GM20000 (cell line): ENCODE measurements at regions not wholly inside any gene's neighbourhood (a gene's known extent, or its start where the extent isn't known, plus 50 kb on each side); places are given as distances from the start of the nearest gene placed in this dataset.

Experiments used
- DNase-seq: peaks from one replicate; pipeline ENCODE4 v3.0.0; 2012; ENCODE audit warnings: low spot score
- TF ChIP-seq, protein P1 (sequence below): IDR thresholded peaks from 2 replicates; pipeline ENCODE4 v1.5.1; 2012; ENCODE audit warnings: mild to moderate bottlenecking, control low read depth; ENCODE audit errors: extremely low read depth, missing control alignments

DNA sequence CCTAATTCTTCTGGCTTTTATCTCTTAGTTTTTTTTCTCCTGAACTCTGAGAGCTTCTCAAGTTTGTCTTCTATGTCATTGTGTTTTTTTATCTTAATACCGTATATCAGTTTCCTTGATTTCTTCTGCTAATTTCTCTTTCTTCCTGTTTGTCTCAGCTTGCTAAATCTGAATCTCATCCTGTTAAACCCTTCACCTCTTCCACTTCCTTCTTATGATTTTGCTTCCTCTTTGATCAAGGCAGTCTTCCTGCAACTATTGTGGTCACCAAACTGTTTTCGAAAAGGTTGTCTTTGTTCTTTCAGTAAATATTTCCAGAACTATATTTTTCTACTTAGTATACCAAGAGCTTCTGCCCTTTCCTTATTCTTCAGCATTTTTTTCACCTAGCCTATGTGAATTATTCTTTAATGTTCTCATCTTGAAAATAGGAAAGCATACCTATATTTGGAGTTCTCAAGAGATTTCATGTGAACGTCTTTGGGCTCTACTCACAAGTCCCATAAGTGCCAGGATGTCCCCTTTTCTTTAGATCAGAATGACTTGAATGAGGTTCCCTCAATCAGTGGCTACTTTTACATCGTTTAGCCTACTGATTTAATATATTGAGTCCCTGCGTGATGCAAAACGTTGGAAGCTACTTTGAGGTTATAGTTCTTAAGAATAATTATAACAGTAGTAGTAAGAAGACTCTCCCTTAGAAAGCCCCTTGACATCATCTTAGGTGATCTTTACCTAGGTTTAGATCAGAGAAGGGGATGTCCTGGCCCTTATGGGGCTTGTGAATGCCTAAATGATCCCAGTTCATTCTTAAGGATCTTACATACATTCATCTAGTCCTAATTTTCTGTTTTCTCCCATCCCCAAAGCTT is 415.4 kb upstream of the AUTS2 start:
- no peak for DNase-seq
- TF ChIP-seq, protein P1, sequence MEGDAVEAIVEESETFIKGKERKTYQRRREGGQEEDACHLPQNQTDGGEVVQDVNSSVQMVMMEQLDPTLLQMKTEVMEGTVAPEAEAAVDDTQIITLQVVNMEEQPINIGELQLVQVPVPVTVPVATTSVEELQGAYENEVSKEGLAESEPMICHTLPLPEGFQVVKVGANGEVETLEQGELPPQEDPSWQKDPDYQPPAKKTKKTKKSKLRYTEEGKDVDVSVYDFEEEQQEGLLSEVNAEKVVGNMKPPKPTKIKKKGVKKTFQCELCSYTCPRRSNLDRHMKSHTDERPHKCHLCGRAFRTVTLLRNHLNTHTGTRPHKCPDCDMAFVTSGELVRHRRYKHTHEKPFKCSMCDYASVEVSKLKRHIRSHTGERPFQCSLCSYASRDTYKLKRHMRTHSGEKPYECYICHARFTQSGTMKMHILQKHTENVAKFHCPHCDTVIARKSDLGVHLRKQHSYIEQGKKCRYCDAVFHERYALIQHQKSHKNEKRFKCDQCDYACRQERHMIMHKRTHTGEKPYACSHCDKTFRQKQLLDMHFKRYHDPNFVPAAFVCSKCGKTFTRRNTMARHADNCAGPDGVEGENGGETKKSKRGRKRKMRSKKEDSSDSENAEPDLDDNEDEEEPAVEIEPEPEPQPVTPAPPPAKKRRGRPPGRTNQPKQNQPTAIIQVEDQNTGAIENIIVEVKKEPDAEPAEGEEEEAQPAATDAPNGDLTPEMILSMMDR, result no peak

DNA sequence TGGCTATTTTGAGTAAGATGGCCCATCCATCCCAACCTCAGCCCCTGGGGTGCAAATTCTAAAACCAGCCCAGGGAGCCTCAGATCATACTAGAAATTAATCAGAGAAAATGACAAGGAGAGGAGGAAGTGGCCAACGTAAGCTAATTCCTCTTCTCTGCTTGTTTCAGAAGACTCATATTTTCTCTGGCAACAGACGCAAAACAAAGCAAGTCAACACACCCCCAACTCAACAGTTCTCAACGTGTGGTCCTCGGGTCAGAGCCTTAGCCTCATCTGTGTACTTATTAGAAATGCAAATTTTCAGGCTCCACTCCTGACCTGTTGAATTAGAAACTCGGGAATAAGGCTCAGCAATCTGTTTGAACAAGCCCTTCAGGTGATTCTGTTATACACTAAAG is 413.9 kb upstream of the AUTS2 start:
- no peak for DNase-seq
- TF ChIP-seq, protein P1, result no peak

DNA sequence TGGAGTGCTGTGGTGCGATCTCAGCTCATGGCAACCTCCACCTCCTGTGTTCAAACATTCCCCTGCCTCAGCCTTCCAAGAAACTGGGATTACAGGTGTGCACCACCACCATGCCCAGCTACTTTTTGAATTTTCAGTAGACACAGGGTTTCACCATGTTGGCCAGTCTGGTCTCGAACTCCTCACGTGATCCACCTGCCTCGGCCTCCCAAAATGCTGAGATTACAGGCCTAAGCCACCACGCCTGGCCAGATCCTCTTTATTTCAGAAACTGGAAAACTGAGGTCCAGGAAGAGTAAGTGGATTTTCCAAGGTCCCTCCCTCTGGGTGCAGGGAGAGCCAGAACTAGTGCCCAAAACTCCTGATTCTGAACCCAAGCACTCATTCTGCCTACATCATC is 413.1 kb upstream of the AUTS2 start:
- TF ChIP-seq, protein P1, result no peak
- DNase-seq, result no peak

DNA sequence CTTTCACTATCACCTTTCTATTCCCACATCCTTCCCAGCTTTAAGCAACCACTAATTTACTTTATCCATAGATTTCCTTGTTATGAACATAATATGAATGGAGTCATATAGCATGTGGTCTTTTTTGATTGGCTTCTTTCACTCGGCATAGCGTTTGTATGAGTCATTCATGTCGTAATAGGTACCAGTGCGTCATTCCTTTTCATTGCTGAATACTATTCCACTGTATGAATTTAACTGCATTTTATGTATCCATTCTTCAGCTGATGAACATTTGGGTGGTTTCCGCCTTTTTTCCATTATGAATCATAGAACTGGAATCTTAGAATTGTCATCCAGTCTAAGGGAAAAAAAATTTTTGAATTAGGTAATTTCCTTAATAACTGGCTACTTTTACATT is 411.3 kb upstream of the AUTS2 start:
- TF ChIP-seq, protein P1, result no peak
- no peak for DNase-seq

DNA sequence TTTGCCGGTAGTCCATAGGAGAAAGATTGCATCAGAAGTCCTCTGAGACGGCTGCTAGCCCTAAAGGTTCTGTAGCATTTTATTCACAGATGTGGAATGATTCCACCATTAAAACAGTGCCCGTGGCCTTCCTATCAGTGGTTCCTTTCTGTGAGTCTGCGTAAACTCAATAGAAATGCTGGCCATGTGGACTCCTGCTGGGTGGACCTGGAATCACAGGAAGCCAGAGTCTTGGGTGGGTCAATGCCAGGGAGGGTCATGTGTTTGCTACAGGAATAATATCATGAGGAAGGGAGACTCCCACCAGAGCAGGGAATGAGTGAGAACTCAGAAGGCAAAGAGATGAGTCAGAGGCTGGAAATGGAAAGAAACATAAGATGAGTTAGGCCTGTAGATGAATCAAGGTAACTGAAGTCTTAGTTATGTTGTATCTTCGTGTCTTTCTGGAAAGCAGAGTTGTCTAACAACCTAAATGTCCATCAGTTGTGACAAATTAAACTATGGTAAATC is 410.4 kb upstream of the AUTS2 start:
- DNase-seq, result no peak
- TF ChIP-seq, protein P1, result no peak

DNA sequence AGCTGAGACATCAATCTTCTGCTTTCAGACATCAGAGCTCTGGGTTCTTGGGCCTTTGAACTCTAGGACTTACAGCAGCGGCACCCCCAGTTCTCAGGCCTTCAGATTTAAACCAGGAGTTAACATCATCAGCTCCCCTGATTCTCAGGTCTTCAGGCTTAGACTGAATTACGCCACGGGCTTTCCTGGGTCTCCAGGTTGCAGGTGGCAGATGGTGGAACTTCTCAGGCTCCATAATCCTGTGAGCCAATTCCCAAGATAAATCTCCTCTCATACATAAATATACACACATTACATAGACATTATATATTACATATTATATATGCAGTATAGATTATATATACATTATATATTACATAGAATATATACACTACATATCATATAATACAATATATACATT is 408.9 kb upstream of the AUTS2 start:
- TF ChIP-seq, protein P1, result no peak
- no peak for DNase-seq

DNA sequence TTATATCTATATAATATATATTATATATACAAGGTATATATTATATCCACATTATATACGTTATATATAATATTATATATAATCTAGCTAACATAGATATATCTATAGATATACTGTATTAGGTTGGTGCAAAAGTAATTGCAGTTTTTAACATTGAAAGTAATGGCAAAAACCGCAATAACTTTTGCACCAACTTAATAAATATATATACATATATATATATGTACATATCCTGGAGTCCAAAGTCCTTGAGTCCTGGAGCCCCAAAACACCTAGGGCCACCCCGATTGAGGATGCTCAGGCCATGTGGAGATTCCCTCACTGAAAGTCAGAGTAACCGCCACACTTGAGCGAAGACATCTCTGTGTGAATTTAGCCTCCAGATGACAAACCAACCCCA is 408.2 kb upstream of the AUTS2 start:
- no peak for DNase-seq
- TF ChIP-seq, protein P1, result no peak
